C4-2B (cell line): ENCODE measurements at regions not wholly inside any gene's neighbourhood (a gene's known extent, or its start where the extent isn't known, plus 50 kb on each side); places are given as distances from the start of the nearest gene placed in this dataset.

Experiments used
- CTCF ChIP-seq: fragments of 450-650 bp; conservative IDR thresholded peaks from 2 replicates; pipeline ENCODE4 v1.5.1; 2017; ENCODE audit warnings: mild to moderate bottlenecking
- ZFX ChIP-seq: fragments of 450-650 bp; IDR thresholded peaks from 2 replicates; pipeline ENCODE4 v1.6.1; 2017

- TF ChIP-seq CTCF (no peak), ZFX (no peak)
Measured at GRCh38 chr7:65254061-65254460, 119.6 kb upstream of the ZNF92 start.
